PFSK-1 (cell line): ENCODE measurements at regions not wholly inside any gene's neighbourhood (a gene's known extent, or its start where the extent isn't known, plus 50 kb on each side); places are given as distances from the start of the nearest gene placed in this dataset.

Source experiments
- FOXP2 ChIP-seq: optimal IDR thresholded peaks from 2 replicates; pipeline ENCODE3; 2011; ENCODE audit warnings: borderline replicate concordance, control low read depth, inconsistent platforms; ENCODE audit not compliant: insufficient read depth; ENCODE audit errors: extremely low read length, extremely low read depth
- POLR2AphosphoS5 ChIP-seq: IDR thresholded peaks from 2 replicates; pipeline ENCODE4 v1.6.1; 2012; ENCODE audit warnings: low read depth, mild to moderate bottlenecking, control low read depth, low read length, moderate library complexity
- REST ChIP-seq, 2 experiments: IDR thresholded peaks; 2 replicates each; pipeline versions ENCODE4 v1.6.1 to v1.8.0; 2011 to 2012; ENCODE audit warnings: low read depth in 2 of 2, low read length in 2 of 2, control low read depth in 1 of 2, inconsistent platforms in 1 of 2, mild to moderate bottlenecking in 1 of 2, moderate library complexity in 1 of 2; ENCODE audit not compliant: insufficient read depth in 1 of 2
- SIN3A ChIP-seq: IDR thresholded peaks from 2 replicates; pipeline ENCODE4 v1.6.1; 2012; ENCODE audit warnings: mild to moderate bottlenecking, low read length, moderate library complexity, borderline replicate concordance; ENCODE audit not compliant: insufficient read depth
- TAF1 ChIP-seq: IDR thresholded peaks from 2 replicates; pipeline ENCODE4 v1.6.1; 2012; ENCODE audit warnings: low read length, control low read depth, borderline replicate concordance; ENCODE audit not compliant: insufficient read depth

GRCh38 chr22:47406896-47407295 lies 644.4 kb downstream of the TBC1D22A start:
- TF ChIP-seq SIN3A = no peak

- TF ChIP-seq REST (IDR thresholded peaks at IDR 0.05; ENCODE audit: insufficient read depth in 1 of 2, low read depth in 2 of 2, low read length in 2 of 2) (no peak), SIN3A (no peak), FOXP2 (no peak), TAF1 (no peak), POLR2AphosphoS5 (no peak)
Measured at GRCh38 chr22:47406180-47406834, 643.9 kb downstream of the TBC1D22A start.

- TF ChIP-seq TAF1 (no peak), SIN3A (no peak), FOXP2 (no peak), REST (IDR thresholded peaks at IDR 0.05; ENCODE audit: insufficient read depth in 1 of 2, low read depth in 2 of 2, low read length in 2 of 2) (no peak), POLR2AphosphoS5 (no peak)
Measured at GRCh38 chr22:47402876-47403525, 640.6 kb downstream of the TBC1D22A start.

- TF ChIP-seq POLR2AphosphoS5 = no peak
- TF ChIP-seq SIN3A = no peak
- no peak for TF ChIP-seq TAF1
- no peak for TF ChIP-seq REST (IDR thresholded peaks at IDR 0.05; ENCODE audit: insufficient read depth in 1 of 2, low read depth in 2 of 2, low read length in 2 of 2)
- no peak for TF ChIP-seq FOXP2
Measured at GRCh38 chr22:47401976-47402770, 639.7 kb downstream of the TBC1D22A start.

- TF ChIP-seq FOXP2 (no peak), POLR2AphosphoS5 (no peak), REST (IDR thresholded peaks at IDR 0.05; ENCODE audit: insufficient read depth in 1 of 2, low read depth in 2 of 2, low read length in 2 of 2) (no peak)
Measured at GRCh38 chr22:47401592-47401898, 639.1 kb downstream of the TBC1D22A start.
